ENCODE measurements at regions not wholly inside any gene's neighbourhood (a gene's known extent, or its start where the extent isn't known, plus 50 kb on each side); places are given as distances from the start of the nearest gene placed in this dataset.

GRCh38 chr16:51394421-51394820 lies 243.4 kb upstream of the SALL1 start:
- H3K4me3 Mint-ChIP-seq, result no peak overlapping the region
- peaks cover 8% of the 10 kb centered on the region for H3K9me3 Mint-ChIP-seq
- DNase-seq (ENCODE audit: low spot score in 2 of 2) (no peak), ATAC-seq (no peak)
- no peaks in the 10 kb centered on the region for H3K4me1 Mint-ChIP-seq
- no peaks in the 10 kb centered on the region for H3K36me3 Mint-ChIP-seq
- H3K27ac Mint-ChIP-seq, result no peak overlapping the region

GRCh38 chr16:51393381-51394005 lies 242.4 kb upstream of the SALL1 start:
- peaks cover 8% of the 10 kb centered on the region for H3K9me3 Mint-ChIP-seq
- H3K36me3 Mint-ChIP-seq, result no peaks in the 10 kb centered on the region
- no peaks in the 10 kb centered on the region for H3K4me1 Mint-ChIP-seq
- H3K27ac Mint-ChIP-seq, result no peak overlapping the region
- DNase-seq (ENCODE audit: low spot score in 2 of 2) (no peak), ATAC-seq (no peak)
- no peak overlapping the region for H3K4me3 Mint-ChIP-seq

GRCh38 chr16:51392521-51393187 lies 241.6 kb upstream of the SALL1 start:
- DNase-seq (ENCODE audit: low spot score in 2 of 2) (no peak), ATAC-seq (no peak)

GRCh38 chr16:51391798-51392511 lies 240.9 kb upstream of the SALL1 start:
- no peaks in the 10 kb centered on the region for H3K4me1 Mint-ChIP-seq
- H3K27ac Mint-ChIP-seq, result no peak overlapping the region
- no peak for DNase-seq (ENCODE audit: low spot score in 2 of 2)
- H3K4me3 Mint-ChIP-seq, result no peak overlapping the region
- no peak for ATAC-seq
- H3K9me3 Mint-ChIP-seq, result peaks cover 8% of the 10 kb centered on the region
- no peaks in the 10 kb centered on the region for H3K36me3 Mint-ChIP-seq

More at GRCh38 chr16:51392521-51393187, 241.6 kb upstream of the SALL1 start:
- Mint-ChIP-seq H3K36me3 (no peaks in the 10 kb centered on the region), H3K4me3 (no peak overlapping the region), H3K27ac (no peak overlapping the region), H3K4me1 (no peaks in the 10 kb centered on the region), H3K9me3 (peaks cover 8% of the 10 kb centered on the region)

GRCh38 chr16:51390877-51391276 lies 239.8 kb upstream of the SALL1 start:
- ATAC-seq, result no peak
- peaks cover 8% of the 10 kb centered on the region for H3K9me3 Mint-ChIP-seq
- no peak for DNase-seq (ENCODE audit: low spot score in 2 of 2)
- no peak overlapping the region for H3K27ac Mint-ChIP-seq
- no peaks in the 10 kb centered on the region for H3K36me3 Mint-ChIP-seq
- no peak overlapping the region for H3K4me3 Mint-ChIP-seq
- H3K4me1 Mint-ChIP-seq, result no peaks in the 10 kb centered on the region

- no peaks in the 10 kb centered on the region for H3K4me1 Mint-ChIP-seq
- H3K36me3 Mint-ChIP-seq, result no peaks in the 10 kb centered on the region
- peaks cover 8% of the 10 kb centered on the region for H3K9me3 Mint-ChIP-seq
- no peak for DNase-seq (ENCODE audit: low spot score in 2 of 2)
- ATAC-seq, result no peak
- no peak overlapping the region for H3K4me3 Mint-ChIP-seq
- H3K27ac Mint-ChIP-seq, result no peak overlapping the region
Observed at GRCh38 chr16:51389881-51390280, 238.8 kb upstream of the SALL1 start.

- Mint-ChIP-seq H3K36me3 (no peaks in the 10 kb centered on the region), H3K9me3 (peaks cover 10% of the 10 kb centered on the region), H3K27ac (no peak overlapping the region), H3K4me1 (no peaks in the 10 kb centered on the region), H3K4me3 (no peak overlapping the region)
- ATAC-seq (no peak), DNase-seq (ENCODE audit: low spot score in 2 of 2) (no peak)
Observed at GRCh38 chr16:51388516-51388951, 237.5 kb upstream of the SALL1 start.

- Mint-ChIP-seq H3K4me3 (no peak overlapping the region), H3K4me1 (no peaks in the 10 kb centered on the region), H3K27ac (no peak overlapping the region), H3K9me3 (peaks cover 4% of the 10 kb centered on the region), H3K36me3 (no peaks in the 10 kb centered on the region)
- no peak for DNase-seq (ENCODE audit: low spot score in 2 of 2)
- ATAC-seq, result no peak
Observed at GRCh38 chr16:51383909-51384308, 232.8 kb upstream of the SALL1 start.

GRCh38 chr16:51382940-51383339 lies 231.9 kb upstream of the SALL1 start:
- Mint-ChIP-seq H3K4me3 (no peak overlapping the region), H3K27ac (no peak overlapping the region), H3K36me3 (no peaks in the 10 kb centered on the region), H3K4me1 (no peaks in the 10 kb centered on the region), H3K9me3 (peaks cover 4% of the 10 kb centered on the region)
- DNase-seq (ENCODE audit: low spot score in 2 of 2) (no peak), ATAC-seq (no peak)

- Mint-ChIP-seq H3K27ac (no peak overlapping the region), H3K4me3 (no peak overlapping the region), H3K9me3 (peaks cover 4% of the 10 kb centered on the region), H3K36me3 (no peaks in the 10 kb centered on the region), H3K4me1 (no peaks in the 10 kb centered on the region)
- DNase-seq (ENCODE audit: low spot score in 2 of 2) (no peak), ATAC-seq (no peak)
Observed at GRCh38 chr16:51382211-51382610, 231.1 kb upstream of the SALL1 start.

- Mint-ChIP-seq H3K36me3 (no peaks in the 10 kb centered on the region), H3K27ac (no peak overlapping the region), H3K9me3 (peaks cover 3% of the 10 kb centered on the region), H3K4me1 (no peaks in the 10 kb centered on the region), H3K4me3 (no peak overlapping the region)
- ATAC-seq, result no peak
- no peak for DNase-seq (ENCODE audit: low spot score in 2 of 2)
Observed at GRCh38 chr16:51376080-51376479, 225.0 kb upstream of the SALL1 start.

- H3K4me1 Mint-ChIP-seq, result no peaks in the 10 kb centered on the region
- H3K27ac Mint-ChIP-seq, result no peak overlapping the region
- DNase-seq (ENCODE audit: low spot score in 2 of 2) (no peak), ATAC-seq (no peak)
- H3K9me3 Mint-ChIP-seq, result peaks cover 3% of the 10 kb centered on the region
- H3K4me3 Mint-ChIP-seq, result no peak overlapping the region
- H3K36me3 Mint-ChIP-seq, result no peaks in the 10 kb centered on the region
Observed at GRCh38 chr16:51374790-51375189, 223.7 kb upstream of the SALL1 start.

GRCh38 chr16:51374346-51374745 lies 223.3 kb upstream of the SALL1 start:
- no peak for ATAC-seq
- no peak for DNase-seq (ENCODE audit: low spot score in 2 of 2)
- Mint-ChIP-seq H3K36me3 (no peaks in the 10 kb centered on the region), H3K27ac (no peak overlapping the region), H3K4me3 (no peak overlapping the region), H3K4me1 (no peaks in the 10 kb centered on the region), H3K9me3 (peaks cover 3% of the 10 kb centered on the region)

- Mint-ChIP-seq H3K4me1 (no peaks in the 10 kb centered on the region), H3K4me3 (no peak overlapping the region), H3K27ac (no peak overlapping the region), H3K36me3 (no peaks in the 10 kb centered on the region), H3K9me3 (peaks cover 14% of the 10 kb centered on the region)
- no peak for DNase-seq (ENCODE audit: low spot score in 2 of 2)
- ATAC-seq, result no peak
Observed at GRCh38 chr16:51365715-51366114, 214.6 kb upstream of the SALL1 start.

GRCh38 chr16:51359141-51359955 lies 208.3 kb upstream of the SALL1 start:
- H3K4me1 Mint-ChIP-seq, result no peaks in the 10 kb centered on the region
- ATAC-seq, result no peak
- no peak for DNase-seq (ENCODE audit: low spot score in 2 of 2)
- H3K36me3 Mint-ChIP-seq, result no peaks in the 10 kb centered on the region
- peaks cover 5% of the 10 kb centered on the region for H3K9me3 Mint-ChIP-seq
- no peak overlapping the region for H3K27ac Mint-ChIP-seq
- no peak overlapping the region for H3K4me3 Mint-ChIP-seq

Measured in stimulated activated effector memory CD8-positive, alpha-beta T cell treated with anti-CD3 and anti-CD28 coated beads, Interleukin-12 subunit alpha, Interleukin-12 subunit beta, amount 100 ng/mL, for 72 hours (primary cell).